Stimulated activated CD8-positive, alpha-beta memory T cell treated with anti-CD3 and anti-CD28 coated beads, Interleukin-15, amount 100 ng/mL, for 1 hour (primary cell): ENCODE measurements at regions not wholly inside any gene's neighbourhood (a gene's known extent, or its start where the extent isn't known, plus 50 kb on each side); places are given as distances from the start of the nearest gene placed in this dataset.
"Not testable (repeated sequence)": the region's sequence is repeated elsewhere in the genome, so short reads cannot be mapped to it uniquely, and the experiment has no call there.

Experiments used
- DNase-seq: peaks from one replicate; pipeline ENCODE4 v3.0.0-alpha.2; 2020; ENCODE audit warnings: low read depth

DNA sequence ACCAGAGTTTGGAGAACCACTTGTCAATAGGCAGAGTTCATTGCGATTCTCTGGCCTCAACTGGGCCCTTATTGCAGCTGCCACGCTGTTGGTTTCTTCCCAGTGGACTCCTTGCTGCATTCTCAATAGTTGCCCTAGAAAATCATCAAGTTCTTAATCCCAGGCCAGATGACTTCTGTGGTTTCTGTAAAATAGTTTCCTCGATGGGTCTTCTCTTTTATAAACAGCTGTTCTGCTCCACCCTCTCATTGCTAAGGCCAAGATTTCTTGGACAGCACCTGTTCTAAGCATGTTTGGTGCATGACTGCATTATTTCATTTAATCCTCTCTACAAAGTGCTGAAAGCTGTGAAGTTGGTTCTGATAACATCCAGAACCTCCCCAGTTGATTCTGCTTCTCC, 131.0 kb downstream of the BCL2L11 start:
- DNase-seq: no peak

GRCh38 chr2:111252436-111252835, 131.7 kb downstream of the BCL2L11 start:
- DNase-seq: no peak

GRCh38 chr2:111254916-111255315, 134.2 kb downstream of the BCL2L11 start:
- DNase-seq: not testable (repeated sequence)

GRCh38 chr2:111256628-111257027, 135.9 kb downstream of the BCL2L11 start:
- DNase-seq: not testable (repeated sequence)

DNA sequence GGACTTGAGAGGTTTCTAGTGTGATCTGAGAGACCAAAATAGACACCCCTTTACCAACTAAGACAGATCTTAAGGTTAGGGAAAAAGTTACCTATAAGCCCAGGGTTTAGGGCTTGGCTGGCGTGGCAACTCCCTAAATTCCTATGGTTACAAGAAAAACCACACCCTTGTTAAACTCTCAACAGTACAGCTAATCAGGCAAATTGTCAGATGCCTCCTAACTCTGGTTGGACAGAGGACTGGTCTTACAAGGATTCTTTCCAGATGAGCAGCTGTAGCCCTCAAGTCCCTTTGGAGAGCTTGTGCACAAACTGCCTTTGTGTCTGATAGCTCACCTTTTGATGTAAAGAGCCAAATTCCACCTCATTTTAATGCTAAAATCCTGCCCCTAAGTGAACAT, 136.9 kb downstream of the BCL2L11 start:
- not testable (repeated sequence) for DNase-seq

- not testable (repeated sequence) for DNase-seq
Measured at GRCh38 chr2:111258318-111258717, 137.6 kb downstream of the BCL2L11 start.

DNA sequence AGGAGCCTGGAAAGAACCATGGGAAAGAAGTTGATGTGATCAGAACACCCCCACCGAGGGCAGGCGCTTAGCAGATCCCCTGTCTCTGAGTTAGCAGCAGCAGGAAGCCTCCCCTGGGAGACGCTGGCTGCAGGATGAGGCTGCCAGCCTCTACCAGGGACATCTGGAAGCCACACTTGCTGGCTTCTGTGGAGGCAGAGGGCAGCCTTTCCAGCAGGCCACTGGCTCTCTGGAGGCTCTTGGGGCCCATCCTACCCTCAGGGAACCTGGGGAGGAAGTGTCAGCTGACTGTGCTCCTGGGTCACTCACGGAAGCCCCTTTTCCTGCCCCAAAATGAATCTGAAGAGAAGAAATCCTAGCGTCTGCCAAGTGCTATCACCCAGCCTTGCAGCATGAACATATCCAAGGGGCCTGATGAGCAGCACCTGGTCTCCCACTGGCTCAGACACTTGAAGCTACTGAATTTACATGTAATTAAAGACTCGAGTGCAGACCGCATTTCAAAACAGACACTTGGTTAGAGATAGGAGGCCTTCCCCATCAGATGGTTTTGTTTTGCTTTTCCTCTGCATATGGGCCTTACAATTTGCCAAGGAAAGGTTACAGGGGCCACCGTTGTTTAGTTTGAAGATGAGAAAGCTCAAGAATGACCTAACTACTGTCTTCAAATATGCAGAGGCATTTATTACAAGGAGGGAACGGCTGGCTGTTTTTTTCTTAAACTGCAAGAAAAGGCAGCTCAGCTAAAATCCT, 142.1 kb downstream of the BCL2L11 start:
- DNase-seq: not testable (repeated sequence)

GRCh38 chr2:111263380-111264017, 142.8 kb downstream of the BCL2L11 start:
- not testable (repeated sequence) for DNase-seq

DNA sequence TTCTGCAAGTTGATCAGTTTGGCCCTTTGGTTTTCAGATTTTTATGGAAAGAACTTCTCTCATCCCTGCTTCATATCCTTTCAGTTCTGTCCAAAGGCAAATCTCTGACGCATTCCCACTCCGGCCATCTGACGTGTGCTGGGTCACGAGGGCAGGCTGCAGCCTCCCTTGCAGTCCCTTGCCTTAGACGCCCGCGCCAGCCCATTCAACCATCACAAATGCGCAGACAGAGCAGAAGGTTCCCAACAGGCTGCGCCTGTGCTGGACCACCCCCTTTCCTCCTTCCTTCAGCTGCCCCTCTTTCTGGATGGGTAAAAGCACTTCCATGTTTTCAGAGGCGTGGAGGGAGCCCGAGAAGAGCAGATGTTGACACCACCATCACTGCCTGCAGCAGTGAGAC, 144.2 kb downstream of the BCL2L11 start:
- not testable (repeated sequence) for DNase-seq

GRCh38 chr2:111266556-111266955, 145.8 kb downstream of the BCL2L11 start:
- DNase-seq: not testable (repeated sequence)

DNA sequence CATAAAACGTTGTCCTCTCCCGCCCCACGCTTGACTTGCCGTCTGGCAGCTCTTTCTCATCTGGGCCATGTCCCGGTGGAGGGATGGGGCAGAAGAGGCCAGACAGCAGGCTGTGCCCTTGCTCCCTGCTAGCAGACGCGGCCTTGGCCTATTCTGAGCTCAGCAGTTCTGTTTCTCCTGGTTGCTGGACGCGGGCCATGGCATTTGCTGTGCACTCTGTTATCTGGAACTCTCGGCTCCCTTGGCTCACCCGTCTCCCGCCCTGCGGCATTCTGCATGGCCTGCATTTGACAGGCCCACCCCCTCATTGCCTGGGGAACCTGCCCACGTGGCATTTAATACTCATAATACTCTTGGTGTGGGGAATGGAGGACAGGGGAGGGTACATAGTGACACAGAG, 146.3 kb downstream of the BCL2L11 start:
- not testable (repeated sequence) for DNase-seq

DNA sequence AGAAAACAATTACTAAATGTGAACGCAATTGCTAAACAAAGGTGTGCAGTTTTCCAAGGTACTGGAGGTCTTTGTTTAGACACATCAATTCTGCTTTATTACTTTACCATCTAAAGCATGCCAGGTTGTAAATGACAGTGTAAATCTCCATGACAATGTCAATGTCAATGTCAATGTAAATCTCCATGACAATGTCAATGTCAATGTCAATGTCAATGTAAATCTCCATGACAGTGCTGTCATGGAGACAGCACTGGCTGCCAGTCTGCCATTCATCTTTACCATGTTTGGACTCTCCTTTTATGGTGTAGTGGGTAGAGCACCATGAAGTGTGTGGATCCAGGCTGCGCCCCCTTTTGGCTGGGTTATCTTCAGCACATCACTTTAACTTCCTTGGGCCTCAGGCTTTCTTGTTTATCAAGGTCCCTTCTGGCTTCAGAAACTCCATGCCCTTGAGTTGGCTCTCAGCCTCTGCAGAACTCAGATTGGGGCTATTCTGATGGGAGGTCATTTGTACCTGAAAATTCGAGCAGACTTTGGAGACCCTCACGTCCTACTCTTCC, 149.1 kb downstream of the BCL2L11 start:
- DNase-seq: not testable (repeated sequence)

- DNase-seq: not testable (repeated sequence)
Measured at GRCh38 chr2:111270569-111270968, 149.9 kb downstream of the BCL2L11 start.

DNA sequence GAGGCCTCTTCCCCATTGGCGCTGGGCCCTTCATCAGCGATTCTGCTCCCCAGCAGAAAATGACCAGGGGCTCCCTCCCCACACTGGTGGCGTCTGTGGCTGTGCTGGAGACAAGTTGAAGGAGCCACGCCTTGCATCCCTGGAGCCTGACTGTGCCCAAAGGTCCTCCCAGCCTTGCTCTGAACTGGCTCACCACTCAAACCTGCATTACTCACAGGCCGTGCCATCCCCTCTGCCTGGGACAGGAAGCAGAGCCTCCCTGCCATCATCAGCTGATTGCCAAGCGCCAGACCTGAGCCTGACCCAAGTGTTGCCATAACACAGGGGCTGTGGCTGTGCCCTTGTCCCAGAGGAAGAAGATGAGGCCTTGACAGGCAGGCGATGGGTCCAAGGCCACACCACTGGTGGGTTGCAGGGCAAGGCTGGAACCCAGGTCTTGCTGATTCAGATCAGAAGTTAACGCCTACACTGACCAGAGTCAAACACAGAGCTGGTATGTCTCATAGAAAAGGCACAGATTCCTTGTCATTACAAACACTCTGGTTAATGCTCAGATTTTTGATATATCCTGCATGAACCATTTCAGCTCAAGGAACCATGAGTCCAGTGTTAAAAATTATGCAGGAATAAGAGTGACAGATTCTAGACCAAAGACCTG, 151.1 kb downstream of the BCL2L11 start:
- not testable (repeated sequence) for DNase-seq

DNA sequence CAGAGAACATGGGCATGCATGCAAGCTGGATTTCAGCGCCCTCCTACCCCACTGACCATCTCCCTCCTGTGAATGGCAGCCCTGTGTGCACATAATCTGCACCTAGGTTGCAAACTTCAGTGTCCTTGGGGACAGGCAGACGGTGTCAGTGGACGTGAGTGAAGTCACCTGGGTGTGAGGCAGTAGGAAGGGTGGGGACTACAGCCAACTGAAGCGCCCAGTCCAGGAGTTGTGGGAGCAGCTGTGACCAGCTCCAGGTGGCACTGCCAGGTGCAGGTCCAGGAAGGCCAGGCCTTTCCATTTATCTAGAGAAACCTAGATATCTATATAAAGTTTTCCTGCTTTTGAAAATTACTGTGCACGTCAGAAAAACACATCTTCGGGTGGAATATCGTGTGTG, 152.3 kb downstream of the BCL2L11 start:
- not testable (repeated sequence) for DNase-seq

DNA sequence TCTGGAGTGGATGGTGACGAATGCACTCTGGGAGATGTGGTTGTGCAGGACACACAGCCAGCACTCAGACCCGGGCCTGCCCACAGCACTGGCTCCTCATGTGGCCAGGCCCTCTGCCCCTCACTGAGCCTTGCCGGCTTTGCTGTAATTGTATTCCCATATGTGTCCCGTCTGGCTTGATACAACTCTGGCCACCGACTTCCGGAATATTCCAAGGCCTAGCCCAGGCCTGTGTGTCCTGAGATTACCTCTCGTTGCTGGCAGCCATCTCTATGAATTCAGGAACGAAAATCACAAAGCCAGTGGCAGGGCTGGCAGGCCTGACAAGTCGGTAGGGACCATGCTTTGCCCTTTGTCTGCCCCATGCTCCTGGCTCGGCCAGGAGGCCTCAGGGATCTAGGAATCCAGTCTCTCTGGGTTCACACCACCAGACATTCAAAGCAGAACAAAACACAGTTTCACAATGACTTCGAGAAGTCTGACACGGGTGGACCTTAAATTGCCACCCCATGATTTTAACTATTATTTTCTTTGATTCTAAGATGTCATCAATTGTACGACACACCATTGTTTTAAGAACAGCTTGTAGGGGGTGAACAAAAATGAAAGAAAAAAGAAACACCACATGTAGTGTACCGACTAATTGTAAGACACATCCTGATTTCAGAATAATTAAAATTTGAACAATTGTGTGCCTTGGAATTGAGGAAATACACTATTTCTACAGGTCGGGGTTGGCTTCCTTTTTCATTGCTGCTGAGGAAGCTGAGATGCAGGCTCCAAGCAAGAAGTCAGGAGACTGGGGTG, 154.5 kb downstream of the BCL2L11 start:
- DNase-seq: not testable (repeated sequence)

DNA sequence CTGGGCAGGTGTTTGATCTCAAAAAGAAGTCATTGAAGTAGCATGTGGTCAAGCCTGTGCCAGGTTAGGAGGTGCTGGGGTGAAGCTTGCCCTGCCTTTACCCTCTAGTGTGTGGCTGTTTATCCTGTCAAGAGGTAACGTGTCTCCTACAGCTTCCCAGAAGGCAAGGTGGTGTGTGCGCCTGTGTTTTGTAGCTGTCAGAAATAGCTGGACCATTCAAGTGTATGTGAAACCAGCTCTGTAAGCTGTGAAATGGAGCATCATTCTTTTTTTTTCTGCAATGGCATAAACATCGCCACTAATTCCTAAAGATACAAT, 155.1 kb downstream of the BCL2L11 start:
- not testable (repeated sequence) for DNase-seq

- not testable (repeated sequence) for DNase-seq
Measured at GRCh38 chr2:111278133-111278532, 157.4 kb downstream of the BCL2L11 start.

DNA sequence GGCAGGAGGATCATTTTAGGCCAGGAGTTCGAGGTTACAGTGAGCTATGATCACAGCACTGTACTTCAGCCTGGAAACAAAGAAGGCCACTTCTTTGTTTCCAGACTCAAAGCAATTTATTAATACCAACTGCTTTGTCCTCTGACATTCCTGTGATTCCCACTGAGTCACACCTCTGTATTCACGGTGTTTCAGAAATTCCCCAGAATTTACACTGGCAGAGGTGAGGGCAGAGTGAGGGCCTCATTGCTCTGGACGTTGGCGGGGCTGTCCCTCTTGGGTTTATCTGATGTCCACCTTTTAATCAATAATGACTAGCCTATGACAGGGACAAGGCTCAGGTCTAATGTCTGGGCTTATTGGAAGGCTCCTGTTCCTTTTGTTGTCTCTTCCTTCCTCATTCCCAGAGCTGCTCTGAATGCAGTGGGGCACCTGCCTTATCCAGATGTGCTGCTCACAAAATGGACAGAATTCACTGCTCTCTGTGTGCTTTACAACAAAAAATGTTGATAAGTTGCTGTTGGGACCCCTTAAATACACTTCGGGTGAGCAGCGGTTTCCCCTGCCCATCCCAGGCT, 160.1 kb downstream of the BCL2L11 start:
- DNase-seq: not testable (repeated sequence)

DNA sequence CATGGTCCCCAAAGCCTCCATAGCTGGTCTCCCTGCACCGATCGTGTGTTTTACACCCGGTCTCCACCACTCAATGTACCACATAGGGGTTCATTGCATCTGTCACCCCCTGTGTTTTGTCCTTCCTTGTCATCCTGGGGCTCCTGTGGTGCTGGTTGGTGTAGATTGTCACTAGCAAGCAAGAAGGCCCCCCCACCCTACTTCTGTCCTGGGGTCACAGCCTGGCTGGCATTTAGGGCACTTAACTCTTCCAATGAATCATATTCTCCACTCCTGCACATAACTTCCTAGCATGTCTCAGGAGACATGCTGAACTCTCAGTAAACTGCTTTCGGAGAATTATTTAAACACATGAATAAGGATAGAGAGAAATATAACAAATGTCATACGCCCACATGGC, 161.4 kb downstream of the BCL2L11 start:
- not testable (repeated sequence) for DNase-seq
